WI38 (cell line): ENCODE measurements at regions not wholly inside any gene's neighbourhood (a gene's known extent, or its start where the extent isn't known, plus 50 kb on each side); places are given as distances from the start of the nearest gene placed in this dataset.

Experiments
- H3K4me3 ChIP-seq: 2 replicates; pipeline ENCODE4 v1.5.1; 2011; ENCODE audit warnings: low read depth, mild to moderate bottlenecking, control low read depth, low read length
- TF ChIP-seq, protein P1 (sequence below): IDR thresholded peaks from 2 replicates; pipeline ENCODE4 v1.5.1; 2012; ENCODE audit warnings: low read depth, mild to moderate bottlenecking, control low read depth, low read length

DNA sequence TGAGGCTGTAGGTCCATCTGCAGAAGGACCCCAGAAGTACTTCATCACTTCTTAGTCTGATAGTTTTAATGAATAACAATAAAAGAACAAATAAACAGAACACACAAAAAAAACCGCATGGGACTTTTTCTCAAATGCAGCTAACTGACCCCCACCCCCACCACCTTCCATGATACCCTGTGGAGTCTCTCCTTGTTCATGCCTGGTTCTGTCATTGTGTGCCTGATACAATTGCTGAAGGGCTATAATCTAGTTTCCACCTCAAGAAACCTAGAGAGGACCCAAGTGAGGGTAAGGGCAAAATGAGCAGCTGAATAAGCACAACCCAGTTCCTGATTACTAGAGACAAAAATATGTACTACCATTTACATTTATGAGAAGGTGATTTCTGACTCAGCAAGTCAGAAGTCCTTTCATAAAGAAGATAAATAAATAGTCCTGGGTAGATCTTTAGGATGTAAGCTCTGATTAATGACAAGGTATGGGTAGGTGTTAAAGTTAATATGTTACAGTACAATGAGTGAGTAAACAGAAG lies 155.1 kb downstream of the TMA16 start:
- TF ChIP-seq, protein P1, sequence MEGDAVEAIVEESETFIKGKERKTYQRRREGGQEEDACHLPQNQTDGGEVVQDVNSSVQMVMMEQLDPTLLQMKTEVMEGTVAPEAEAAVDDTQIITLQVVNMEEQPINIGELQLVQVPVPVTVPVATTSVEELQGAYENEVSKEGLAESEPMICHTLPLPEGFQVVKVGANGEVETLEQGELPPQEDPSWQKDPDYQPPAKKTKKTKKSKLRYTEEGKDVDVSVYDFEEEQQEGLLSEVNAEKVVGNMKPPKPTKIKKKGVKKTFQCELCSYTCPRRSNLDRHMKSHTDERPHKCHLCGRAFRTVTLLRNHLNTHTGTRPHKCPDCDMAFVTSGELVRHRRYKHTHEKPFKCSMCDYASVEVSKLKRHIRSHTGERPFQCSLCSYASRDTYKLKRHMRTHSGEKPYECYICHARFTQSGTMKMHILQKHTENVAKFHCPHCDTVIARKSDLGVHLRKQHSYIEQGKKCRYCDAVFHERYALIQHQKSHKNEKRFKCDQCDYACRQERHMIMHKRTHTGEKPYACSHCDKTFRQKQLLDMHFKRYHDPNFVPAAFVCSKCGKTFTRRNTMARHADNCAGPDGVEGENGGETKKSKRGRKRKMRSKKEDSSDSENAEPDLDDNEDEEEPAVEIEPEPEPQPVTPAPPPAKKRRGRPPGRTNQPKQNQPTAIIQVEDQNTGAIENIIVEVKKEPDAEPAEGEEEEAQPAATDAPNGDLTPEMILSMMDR, result no peak
- no peak overlapping the region for H3K4me3 ChIP-seq

DNA sequence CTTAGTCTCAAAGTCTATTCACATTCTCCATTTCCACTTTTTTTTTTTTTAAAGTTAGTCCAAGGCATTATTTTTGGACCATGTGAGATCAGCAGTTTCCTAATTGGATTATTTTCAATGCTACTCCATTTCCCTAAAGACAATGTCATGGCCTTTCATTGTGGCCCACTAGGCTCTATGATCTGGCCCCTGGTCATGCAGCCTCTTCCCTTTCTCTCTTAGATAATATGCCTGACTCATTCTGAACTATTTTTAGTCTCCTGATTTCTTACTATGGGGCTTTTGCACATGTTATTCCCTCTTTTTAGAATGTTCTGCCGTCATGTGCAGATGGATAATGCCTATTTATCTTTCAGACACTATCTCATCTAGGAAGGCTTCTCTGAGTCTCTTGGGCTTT lies 157.3 kb downstream of the TMA16 start:
- TF ChIP-seq, protein P1, result no peak
- no peak overlapping the region for H3K4me3 ChIP-seq

DNA sequence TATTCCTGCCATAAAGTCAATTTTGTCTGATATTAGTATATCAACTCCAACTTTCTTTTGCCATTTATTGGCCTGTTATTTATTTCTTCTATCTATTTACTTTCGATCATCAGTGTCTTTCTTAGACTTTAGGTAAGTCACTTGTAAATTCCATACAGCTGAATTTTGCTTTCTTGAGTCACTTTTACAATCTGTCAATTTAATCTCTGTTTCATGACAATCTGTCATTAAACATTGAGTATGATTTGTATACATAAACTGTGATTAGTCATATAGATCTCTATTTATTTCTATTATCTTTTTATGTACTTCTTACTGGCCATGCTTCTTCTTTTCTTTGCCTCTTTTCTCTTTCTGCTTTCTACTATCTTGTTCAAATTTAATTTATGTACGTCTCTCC lies 160.1 kb downstream of the TMA16 start:
- no peak overlapping the region for H3K4me3 ChIP-seq
- TF ChIP-seq, protein P1, result no peak

DNA sequence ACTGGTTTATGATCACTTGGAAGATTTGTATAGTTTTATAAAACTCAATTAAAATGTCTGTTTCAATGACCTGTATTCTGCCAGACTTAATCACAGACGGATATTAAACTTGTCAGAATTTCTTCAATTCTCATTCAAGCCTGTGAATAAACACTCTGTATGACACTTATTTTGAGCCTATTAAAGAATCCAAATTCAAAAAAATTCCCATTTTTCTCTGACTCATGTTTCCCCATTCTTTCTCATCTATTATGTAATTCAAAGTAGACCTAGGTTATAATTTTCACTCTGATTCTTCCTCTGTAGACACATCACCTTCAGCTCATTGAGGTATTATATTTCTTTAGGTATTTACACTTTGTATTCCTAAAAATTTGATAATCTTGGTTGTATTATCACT lies 166.1 kb downstream of the TMA16 start:
- TF ChIP-seq, protein P1, result no peak
- H3K4me3 ChIP-seq, result no peak overlapping the region

DNA sequence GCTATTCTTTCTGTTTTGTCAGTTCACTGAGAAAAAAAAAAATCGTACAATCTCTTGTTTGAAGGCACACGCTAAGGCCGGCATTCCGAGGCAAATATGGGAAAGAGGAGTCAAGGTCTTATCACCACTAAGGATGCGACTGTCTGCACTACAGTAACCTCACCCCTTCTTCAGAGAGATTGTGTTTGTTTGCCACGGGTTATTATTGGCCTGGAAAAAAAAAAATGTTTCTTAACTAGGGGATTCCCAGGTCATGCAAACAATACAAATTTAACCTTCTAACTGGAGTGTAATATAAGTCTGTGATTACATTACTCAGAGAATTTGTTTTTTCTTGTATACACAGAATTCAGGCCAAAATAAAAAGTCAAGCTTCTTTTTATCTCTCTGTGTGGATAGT lies 168.3 kb downstream of the TMA16 start:
- TF ChIP-seq, protein P1, result no peak
- H3K4me3 ChIP-seq, result no peak overlapping the region

DNA sequence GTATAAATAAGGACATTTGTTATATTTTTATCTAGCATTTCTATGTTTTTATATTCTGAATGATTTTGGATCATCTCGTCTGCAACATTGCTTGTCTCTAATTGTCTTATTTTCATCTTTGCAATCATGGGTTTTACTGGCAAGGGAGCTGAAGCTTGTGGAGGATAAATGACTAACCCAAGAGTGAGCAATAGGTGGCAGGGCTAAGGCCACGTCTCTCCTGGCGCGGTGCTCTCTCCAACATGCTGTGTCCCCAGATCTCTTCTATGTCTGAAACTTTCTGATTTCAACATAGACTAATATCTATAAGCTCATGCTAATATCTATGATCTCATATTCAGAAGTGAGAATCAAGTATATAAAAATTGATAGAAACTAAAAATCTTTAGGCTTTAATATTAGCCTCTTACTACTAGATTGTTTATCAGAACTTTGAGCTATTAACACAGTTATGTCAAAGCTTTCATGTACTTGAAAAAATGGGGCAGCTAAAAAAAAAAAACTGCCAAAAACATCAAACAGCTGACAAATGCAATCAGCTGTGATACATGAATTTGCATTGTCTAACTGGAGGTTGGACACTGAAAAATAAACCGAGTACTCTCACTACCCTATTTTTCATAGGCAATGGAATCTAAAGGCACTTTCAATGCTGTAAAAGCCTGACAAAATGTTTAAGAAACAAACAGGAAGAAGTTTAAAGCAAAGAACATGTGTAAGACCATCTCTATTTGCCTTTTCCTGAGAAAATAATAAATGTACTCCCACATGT lies 169.2 kb downstream of the TMA16 start:
- TF ChIP-seq, protein P1, result no peak
- no peak overlapping the region for H3K4me3 ChIP-seq

DNA sequence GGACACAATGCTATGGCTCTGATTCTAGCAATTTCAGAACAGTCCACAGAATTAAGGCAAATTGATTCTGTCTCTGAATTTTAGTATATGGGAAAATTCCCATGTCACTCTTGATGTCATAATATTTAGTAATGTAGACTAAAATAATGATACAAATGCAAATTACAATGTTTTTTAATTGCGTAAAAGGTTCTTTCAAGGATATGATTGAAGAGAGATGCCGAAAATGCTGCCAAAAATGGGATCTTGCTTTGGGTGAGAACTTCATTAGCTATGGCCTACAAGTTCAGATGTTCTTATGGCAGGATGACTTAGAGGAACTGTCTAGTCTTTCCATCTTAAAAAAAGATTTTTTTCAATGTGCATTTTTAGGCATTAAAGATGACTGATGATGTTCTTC lies 170.6 kb downstream of the TMA16 start:
- TF ChIP-seq, protein P1, result no peak
- no peak overlapping the region for H3K4me3 ChIP-seq
